PC-3 (cell line): ENCODE measurements at regions not wholly inside any gene's neighbourhood (a gene's known extent, or its start where the extent isn't known, plus 50 kb on each side); places are given as distances from the start of the nearest gene placed in this dataset.

ENCODE experiments used
- ATAC-seq: fragments of 200-7000 bp; cut with Tn5 transposase; 2 replicates; pipeline ENCODE4 v1.9.1; 2020; ENCODE audit warnings: mild to moderate bottlenecking, moderate library complexity
- BruUV-seq: library from RNA; stranded (reverse); fragments of 400-500 nt; replicated peaks from 2 replicates; lab custom pipeline; 2021; lab: Mats Ljungman, UMichigan
- CTCF ChIA-PET: fragments of 300-600 bp; sonication (Branson Sonifier 250); formaldehyde crosslinking; loops from one replicate; lab custom pipeline; 2022; ENCODE audit warnings: antibody characterized with exemption; lab: Charles Lee
- POLR2A ChIA-PET: fragments of 300-600 bp; sonication (Branson Sonifier 250); formaldehyde crosslinking; loops from one replicate; lab custom pipeline; 2022; ENCODE audit warnings: antibody characterized with exemption; ENCODE audit not compliant: unreplicated experiment; lab: Charles Lee
- DNase-seq: peaks from one replicate; pipeline ENCODE4 v3.0.0-alpha.2; 2015
- H2AFZ ChIP-seq: fragments of 300-600 bp; sonication (generic); 2 replicates; pipeline ENCODE4 v1.6.0; 2016; ENCODE audit warnings: antibody characterized with exemption, low read length
- H3F3A ChIP-seq: fragments of 300-600 bp; sonication (generic); one replicate; pipeline ENCODE4 v1.6.0; 2017; ENCODE audit warnings: antibody characterized with exemption, low read length, control low read depth, mild to moderate bottlenecking; ENCODE audit not compliant: unreplicated experiment
- H3K27ac ChIP-seq: fragments of 300-600 bp; sonication (generic); 2 replicates; pipeline ENCODE4 v1.5.1; 2016; ENCODE audit warnings: mild to moderate bottlenecking, low read length
- H3K27me3 ChIP-seq: fragments of 300-600 bp; sonication (generic); 2 replicates; pipeline ENCODE4 v1.6.1; 2016; ENCODE audit warnings: low read length, mixed read lengths
- H3K36me3 ChIP-seq: fragments of 300-600 bp; sonication (generic); 2 replicates; pipeline ENCODE4 v1.6.1; 2016; ENCODE audit warnings: low read depth, mixed run types, low read length, mixed read lengths
- H3K4me1 ChIP-seq: fragments of 300-600 bp; sonication (generic); 2 replicates; pipeline ENCODE4 v1.5.1; 2016; ENCODE audit warnings: low read length; ENCODE audit not compliant: insufficient read depth
- H3K4me2 ChIP-seq: fragments of 300-600 bp; sonication (generic); 2 replicates; pipeline ENCODE4 v1.6.0; 2016; ENCODE audit warnings: low read length
- H3K4me3 ChIP-seq: fragments of 300-600 bp; sonication (generic); 2 replicates; pipeline ENCODE4 v1.5.1; 2016; ENCODE audit warnings: mild to moderate bottlenecking, low read length, mixed read lengths
- H3K79me2 ChIP-seq: fragments of 300-600 bp; sonication (generic); 2 replicates; pipeline ENCODE4 v1.6.1; 2017; ENCODE audit warnings: low read length, mixed read lengths
- H3K9ac ChIP-seq: fragments of 300-600 bp; sonication (generic); 2 replicates; pipeline ENCODE4 v1.6.0; 2016; ENCODE audit warnings: mild to moderate bottlenecking, low read length
- H3K9me2 ChIP-seq: fragments of 300-600 bp; sonication (generic); replicated peaks from 2 replicates; pipeline ENCODE4 v1.6.1; 2016; ENCODE audit warnings: mixed run types, low read length, mixed read lengths
- H3K9me3 ChIP-seq: fragments of 300-600 bp; sonication (generic); 2 replicates; pipeline ENCODE4 v1.6.1; 2016; ENCODE audit warnings: low read length, mixed read lengths
- H4K20me1 ChIP-seq: fragments of 300-600 bp; sonication (generic); 2 replicates; pipeline ENCODE4 v1.6.1; 2016; ENCODE audit warnings: low read length, mixed read lengths
- EZH2 ChIP-seq: fragments of 300-600 bp; sonication (generic); IDR thresholded peaks from one replicate; pipeline ENCODE4 v1.6.1; 2017; ENCODE audit warnings: antibody characterized with exemption, mild to moderate bottlenecking, low read length; ENCODE audit not compliant: unreplicated experiment
- EZH2phosphoT487 ChIP-seq: fragments of 300-600 bp; sonication (generic); IDR thresholded peaks from 2 replicates; pipeline ENCODE4 v1.6.1; 2018; ENCODE audit warnings: mild to moderate bottlenecking, antibody characterized with exemption, low read length, borderline replicate concordance
- intact Hi-C: fragments of 100-400 bp; cut with micrococcal nuclease; formaldehyde crosslinking; loops from 2 replicates; pipeline ENCODE4 v1.9.0; 2023
- TF ChIP-seq, protein P1 (sequence below): fragments of 300-600 bp; sonication (generic); conservative IDR thresholded peaks from 2 replicates; pipeline ENCODE4 v1.5.1; 2017; ENCODE audit warnings: antibody characterized with exemption, low read depth, mild to moderate bottlenecking, low read length

DNA sequence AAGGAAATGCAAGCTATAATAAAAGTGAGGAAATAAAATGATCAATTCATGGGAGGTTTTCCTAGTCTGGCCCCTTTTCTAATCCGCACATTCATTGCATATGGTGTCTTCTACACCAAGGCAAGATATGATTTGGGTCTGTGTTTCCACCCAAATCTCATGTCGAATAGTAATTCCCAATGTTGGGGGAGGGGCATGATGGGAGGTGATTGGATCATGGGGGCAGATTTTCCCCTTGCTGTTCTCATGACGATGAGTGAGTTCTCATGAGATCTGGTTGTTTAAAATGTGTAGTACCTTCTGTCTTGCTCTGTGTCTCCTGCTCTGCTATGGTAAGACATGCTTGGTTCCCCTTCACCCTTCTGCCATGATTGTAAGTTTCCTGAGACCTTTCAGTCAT is 315.4 kb downstream of the CYRIA start:
- intact Hi-C loops, result no loop called here
- no peaks in the 10 kb centered on the region for H3K79me2 ChIP-seq
- no peaks in the 10 kb centered on the region for H3K36me3 ChIP-seq
- H4K20me1 ChIP-seq, result no peaks in the 10 kb centered on the region
- no peaks in the 10 kb centered on the region for H3K9me2 ChIP-seq
- no peak overlapping the region for H3K9ac ChIP-seq
- no peak overlapping the region for H3K4me2 ChIP-seq
- no peak for DNase-seq
- ChIA-PET CTCF (no interaction called here), POLR2A (no interaction called here)
- no peaks in the 10 kb centered on the region for H3K4me1 ChIP-seq
- peaks cover 10% of the 10 kb centered on the region for H3K9me3 ChIP-seq
- no peak overlapping the region for H3K4me3 ChIP-seq
- no peak for ATAC-seq
- H3K27ac ChIP-seq, result no peak overlapping the region
- no peak for TF ChIP-seq EZH2phosphoT487
- TF ChIP-seq, protein P1, sequence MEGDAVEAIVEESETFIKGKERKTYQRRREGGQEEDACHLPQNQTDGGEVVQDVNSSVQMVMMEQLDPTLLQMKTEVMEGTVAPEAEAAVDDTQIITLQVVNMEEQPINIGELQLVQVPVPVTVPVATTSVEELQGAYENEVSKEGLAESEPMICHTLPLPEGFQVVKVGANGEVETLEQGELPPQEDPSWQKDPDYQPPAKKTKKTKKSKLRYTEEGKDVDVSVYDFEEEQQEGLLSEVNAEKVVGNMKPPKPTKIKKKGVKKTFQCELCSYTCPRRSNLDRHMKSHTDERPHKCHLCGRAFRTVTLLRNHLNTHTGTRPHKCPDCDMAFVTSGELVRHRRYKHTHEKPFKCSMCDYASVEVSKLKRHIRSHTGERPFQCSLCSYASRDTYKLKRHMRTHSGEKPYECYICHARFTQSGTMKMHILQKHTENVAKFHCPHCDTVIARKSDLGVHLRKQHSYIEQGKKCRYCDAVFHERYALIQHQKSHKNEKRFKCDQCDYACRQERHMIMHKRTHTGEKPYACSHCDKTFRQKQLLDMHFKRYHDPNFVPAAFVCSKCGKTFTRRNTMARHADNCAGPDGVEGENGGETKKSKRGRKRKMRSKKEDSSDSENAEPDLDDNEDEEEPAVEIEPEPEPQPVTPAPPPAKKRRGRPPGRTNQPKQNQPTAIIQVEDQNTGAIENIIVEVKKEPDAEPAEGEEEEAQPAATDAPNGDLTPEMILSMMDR, result no peak
- no peak for TF ChIP-seq EZH2
- no TSS peak for BruUV-seq
- no peaks in the 10 kb centered on the region for H3K27me3 ChIP-seq
- H2AFZ ChIP-seq, result no peak overlapping the region
- H3F3A ChIP-seq, result no peaks in the 10 kb centered on the region

DNA sequence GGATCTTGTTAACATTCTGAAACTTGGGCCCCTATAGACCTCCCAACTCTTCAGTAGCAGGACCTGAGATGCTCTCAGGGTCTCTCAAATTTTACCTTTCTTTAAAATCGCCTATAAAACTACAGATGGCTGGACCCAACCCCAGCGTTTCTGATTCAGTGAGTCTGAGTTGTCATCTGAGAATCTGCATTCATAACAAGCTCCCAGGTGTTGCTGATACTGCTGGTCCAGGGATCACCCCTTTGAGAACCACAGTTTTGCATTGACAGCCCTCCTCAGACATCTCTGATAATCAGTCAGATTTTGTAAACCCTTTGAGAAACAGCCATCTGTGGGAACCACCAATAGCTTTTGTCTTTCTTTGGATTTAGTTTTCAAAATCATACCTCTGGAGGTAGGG is 315.8 kb downstream of the CYRIA start:
- intact Hi-C loops, result no loop called here
- Histone ChIP-seq H3K27me3 (no peaks in the 10 kb centered on the region), H3K4me1 (no peaks in the 10 kb centered on the region), H3F3A (no peaks in the 10 kb centered on the region), H4K20me1 (no peaks in the 10 kb centered on the region), H3K4me2 (no peak overlapping the region), H3K9ac (no peak overlapping the region), H2AFZ (no peak overlapping the region), H3K36me3 (no peaks in the 10 kb centered on the region), H3K4me3 (no peak overlapping the region), H3K9me3 (peaks cover 10% of the 10 kb centered on the region), H3K27ac (no peak overlapping the region), H3K9me2 (no peaks in the 10 kb centered on the region), H3K79me2 (no peaks in the 10 kb centered on the region)
- no TSS peak for BruUV-seq
- DNase-seq (no peak), ATAC-seq (no peak)
- CTCF ChIA-PET, result no interaction called here
- TF ChIP-seq EZH2 (no peak), EZH2phosphoT487 (no peak)
- TF ChIP-seq, protein P1, result no peak
- POLR2A ChIA-PET, result no interaction called here

DNA sequence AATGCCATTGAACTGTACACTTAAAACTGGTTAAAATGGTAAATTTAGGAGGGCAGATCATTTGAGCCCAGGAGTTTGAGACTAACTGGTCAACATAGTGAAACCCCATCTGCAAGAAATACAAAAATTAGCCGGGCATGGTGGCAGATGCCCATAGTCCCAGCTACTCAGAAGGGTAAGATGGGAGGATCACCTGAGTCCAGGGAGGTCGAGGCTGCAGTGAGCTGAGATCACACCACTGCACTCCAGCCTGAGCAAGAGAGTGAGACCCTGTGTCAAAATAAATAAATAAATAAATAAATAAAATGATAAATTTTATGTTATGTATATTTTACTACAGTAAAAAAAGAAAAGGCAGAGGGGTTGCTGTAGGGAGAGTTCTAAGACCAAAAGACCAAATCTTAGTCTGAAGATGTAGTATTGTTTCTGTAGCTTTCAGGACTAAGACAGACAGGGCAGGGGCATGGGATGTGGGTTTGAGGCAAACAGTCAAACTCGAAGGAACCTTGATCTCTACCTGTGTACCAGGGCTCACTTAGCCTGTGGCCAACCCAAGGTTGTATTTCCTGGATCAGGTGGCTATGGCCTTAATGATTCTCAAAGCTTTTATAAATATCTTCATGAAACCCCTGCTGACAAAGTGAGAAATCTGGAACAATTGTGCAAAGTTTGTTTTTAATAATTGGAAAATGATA is 316.7 kb downstream of the CYRIA start:
- ChIA-PET CTCF (no interaction called here), POLR2A (no interaction called here)
- TF ChIP-seq, protein P1, result no peak
- TF ChIP-seq EZH2 (no peak), EZH2phosphoT487 (no peak)
- Histone ChIP-seq H3K27me3 (no peaks in the 10 kb centered on the region), H2AFZ (no peak overlapping the region), H3K4me2 (no peak overlapping the region), H3K27ac (no peak overlapping the region), H3F3A (no peaks in the 10 kb centered on the region), H3K4me3 (no peak overlapping the region), H3K79me2 (no peaks in the 10 kb centered on the region), H3K9me3 (peaks cover 7% of the 10 kb centered on the region), H4K20me1 (no peaks in the 10 kb centered on the region), H3K9ac (no peak overlapping the region), H3K9me2 (no peaks in the 10 kb centered on the region), H3K4me1 (no peaks in the 10 kb centered on the region), H3K36me3 (no peaks in the 10 kb centered on the region)
- DNase-seq (no peak), ATAC-seq (no peak)
- intact Hi-C loops, result no loop called here
- BruUV-seq, result no TSS peak
